Aorta (tissue), 5 donors: ENCODE measurements at regions not wholly inside any gene's neighbourhood (a gene's known extent, or its start where the extent isn't known, plus 50 kb on each side); places are given as distances from the start of the nearest gene placed in this dataset.

Source experiments
- ATAC-seq: fragments of 200-7000 bp; cut with Tn5 transposase; one replicate; pipeline ENCODE4 v1.9.1; 2022; ENCODE audit warnings: moderate library complexity; ENCODE audit not compliant: low FRiP score
- DNase-seq, 2 donors: peaks; one replicate each; pipeline ENCODE4 v3.0.0-alpha.2; 2020
- H3K27ac ChIP-seq, 2 donors: one replicate each; pipeline ENCODE4 v1.5.1; 2013; ENCODE audit warnings: low read length in 2 of 2, mild to moderate bottlenecking in 2 of 2, moderate library complexity in 2 of 2, control low read depth in 1 of 2, inconsistent platforms in 1 of 2, low read depth in 1 of 2
- H3K27me3 ChIP-seq, 2 donors: one replicate each; pipeline ENCODE4 v1.6.1; 2013; ENCODE audit warnings: control low read depth in 1 of 2, low read length in 1 of 2, mild to moderate bottlenecking in 1 of 2, moderate library complexity in 1 of 2; ENCODE audit not compliant: insufficient read depth in 2 of 2, control insufficient read depth in 1 of 2
- H3K36me3 ChIP-seq, 2 donors: one replicate each; pipeline ENCODE4 v1.6.1; 2013; ENCODE audit warnings: control low read depth in 1 of 2, low read length in 1 of 2, mild to moderate bottlenecking in 1 of 2; ENCODE audit not compliant: insufficient read depth in 2 of 2, control insufficient read depth in 1 of 2
- H3K4me1 ChIP-seq, 2 donors: one replicate each; pipeline ENCODE4 v1.6.1; 2013; ENCODE audit warnings: low read length in 2 of 2, control low read depth in 1 of 2, mild to moderate bottlenecking in 1 of 2, moderate library complexity in 1 of 2; ENCODE audit not compliant: insufficient read depth in 2 of 2, control insufficient read depth in 1 of 2
- H3K4me3 ChIP-seq, 2 donors: one replicate each; pipeline ENCODE4 v1.5.1; 2013; ENCODE audit warnings: low read length in 2 of 2, control low read depth in 1 of 2, mild to moderate bottlenecking in 1 of 2
- H3K9me3 ChIP-seq: one replicate; pipeline ENCODE4 v1.6.1; 2013; ENCODE audit warnings: mild to moderate bottlenecking, low read length; ENCODE audit not compliant: control insufficient read depth
- WGBS, 2 donors: extraction: QIAGEN DNeasy Blood & Tissue Kit; methylation state at CpG; one replicate each; pipeline ENCODE4 v1.1.7; 2013; 5-methylcytosine and 5-hydroxymethylcytosine counted together
- intact Hi-C, 2 donors: fragments of 100-400 bp; cut with DNase I; formaldehyde crosslinking; loops; one replicate each; pipeline versions ENCODE4 v1.14.2 to v1.15.0; 2022
- donor health status: healthy with polysubstance abuse.
- donor health status: Bipolar disorder and iron deficiency.
- donor health status: DM: no; HTN: no; CAD: no.
- donor health status: DM: no; HTN: no; CAD: no.
- donor health status: DM: yes; HTN: yes; CAD: no.

DNA sequence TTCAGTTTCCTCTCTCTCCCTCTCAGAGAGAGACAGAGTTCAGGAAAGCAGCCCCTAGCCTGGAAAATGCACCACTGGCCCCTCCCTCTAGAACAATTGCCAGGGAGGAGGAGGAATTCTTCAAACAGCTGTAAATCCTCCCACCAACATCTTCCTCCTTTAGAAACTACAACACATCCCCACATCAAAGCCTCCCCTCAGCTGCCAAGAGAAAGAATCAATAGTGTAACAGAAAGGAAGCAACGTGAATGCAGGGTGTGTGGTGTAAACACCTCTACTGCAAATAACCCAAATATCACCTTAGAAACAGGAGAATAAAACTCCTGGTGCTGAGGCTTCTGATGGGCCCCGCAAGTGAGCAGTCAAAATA lies 249.9 kb upstream of the GATB start:
- 50 to 53% methylated on average over 2 of the region's 2 CpGs for WGBS, 2 donors
- H3K4me3 ChIP-seq, result no peak overlapping the region
- H3K4me1 ChIP-seq, result no peaks in the 10 kb centered on the region
- H3K36me3 ChIP-seq, result no peaks in the 10 kb centered on the region
- DNase-seq, result no peak
- intact Hi-C loops, result no loop called here
- H3K9me3 ChIP-seq, result peaks cover 4% of the 10 kb centered on the region
- no peaks in the 10 kb centered on the region for H3K27me3 ChIP-seq
- H3K27ac ChIP-seq, result no peak overlapping the region
- ATAC-seq, result no peak

DNA sequence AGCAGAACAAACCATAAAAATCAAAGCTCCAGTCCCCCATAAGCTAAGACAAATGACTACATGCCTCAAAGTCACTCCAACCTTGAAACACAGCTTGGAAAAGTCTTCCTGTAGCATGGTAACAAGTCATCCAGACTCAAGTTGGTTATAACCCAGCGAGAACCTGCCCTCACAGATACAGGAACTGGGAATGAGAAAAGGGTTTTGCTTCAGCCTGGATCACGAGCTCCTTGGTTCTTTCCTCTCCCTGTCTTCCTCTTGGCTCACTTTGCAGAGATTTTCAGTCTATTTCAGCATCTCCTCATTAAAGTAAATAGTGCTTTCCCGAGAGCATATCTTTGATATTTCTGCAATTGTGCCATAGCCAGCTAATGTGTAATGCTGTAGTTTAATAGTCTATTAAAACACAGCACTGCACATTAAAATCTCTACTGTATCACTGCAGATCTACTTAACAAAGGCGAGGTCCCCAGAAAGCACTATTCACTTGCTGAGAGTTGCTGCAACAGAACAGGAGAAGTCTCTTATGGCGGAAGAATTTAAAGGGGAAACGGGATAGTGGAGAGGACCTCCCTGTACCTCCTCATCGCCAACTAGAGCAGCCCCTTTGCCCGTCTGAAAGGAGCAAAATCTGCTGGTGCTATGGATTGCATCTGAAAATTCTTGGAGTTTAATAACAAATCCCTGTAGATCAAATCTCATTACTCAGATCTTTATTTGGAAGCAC lies 249.3 kb upstream of the GATB start:
- DNase-seq (no peak), ATAC-seq (no peak)
- Histone ChIP-seq H3K4me3 (no peak overlapping the region), H3K9me3 (peaks cover 4% of the 10 kb centered on the region), H3K27ac (no peak overlapping the region), H3K36me3 (no peaks in the 10 kb centered on the region), H3K27me3 (no peaks in the 10 kb centered on the region), H3K4me1 (no peaks in the 10 kb centered on the region)
- intact Hi-C loops, result no loop called here
- 14 to 27% methylated on average over 8 of the region's 8 CpGs for WGBS, 2 donors

DNA sequence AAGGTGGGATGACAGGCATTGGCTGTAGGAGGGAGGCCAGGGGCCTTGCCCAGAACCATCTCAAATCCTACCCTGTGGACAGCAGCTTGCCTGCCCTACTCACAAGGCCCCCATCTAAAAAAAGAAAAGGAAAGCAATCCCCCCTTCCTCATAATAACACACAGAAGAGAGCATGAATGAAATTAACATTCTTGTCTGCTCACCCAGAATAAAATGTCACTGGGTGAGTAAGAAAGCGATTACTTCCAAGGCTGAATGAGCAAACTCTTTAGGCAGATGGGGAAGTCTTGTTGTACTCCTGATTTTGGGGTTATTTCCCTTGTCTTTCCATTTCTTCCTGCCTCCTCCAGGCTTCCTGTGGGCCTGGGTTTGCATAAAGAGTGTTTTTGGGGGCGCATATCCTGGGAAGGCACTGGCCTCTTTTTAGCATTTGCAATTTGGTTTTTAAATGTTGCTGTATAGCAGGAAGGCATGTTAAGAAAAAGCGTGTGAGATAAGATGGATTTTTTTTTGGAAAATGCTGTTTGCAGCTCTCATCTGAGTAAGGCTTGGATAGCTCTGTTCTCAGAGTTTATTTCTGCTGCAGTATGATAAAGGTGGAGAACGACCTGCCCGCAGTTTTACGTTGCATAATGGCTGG lies 248.3 kb upstream of the GATB start:
- 63 to 67% methylated on average over 6 of the region's 6 CpGs for WGBS, 2 donors
- ATAC-seq, result no peak
- intact Hi-C loops, result no loop called here

DNA sequence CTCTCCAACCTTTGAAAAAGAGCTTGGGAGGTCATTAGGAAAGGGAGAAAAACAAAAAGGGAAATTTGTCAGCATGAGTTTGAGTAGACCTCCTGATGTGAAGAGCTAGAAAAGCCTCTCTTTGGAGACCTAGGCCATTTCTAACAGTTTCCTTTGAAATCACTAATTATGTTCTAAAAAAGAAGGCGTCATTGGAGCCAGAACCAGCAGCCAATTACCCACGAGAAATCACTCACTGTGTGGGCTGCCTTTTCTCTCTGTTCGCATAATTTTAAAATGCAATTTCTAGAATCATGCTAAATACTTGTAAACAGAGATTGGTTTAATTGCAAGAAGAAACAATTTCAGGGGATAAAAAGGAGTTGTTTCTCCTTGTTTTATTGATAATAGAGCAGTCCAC lies 246.3 kb upstream of the GATB start:
- Histone ChIP-seq H3K27ac (no peak overlapping the region), H3K9me3 (no peaks in the 10 kb centered on the region), H3K27me3 (no peaks in the 10 kb centered on the region), H3K4me3 (no peak overlapping the region), H3K36me3 (no peaks in the 10 kb centered on the region), H3K4me1 (no peaks in the 10 kb centered on the region)
- 86 to 87% methylated on average over 3 of the region's 3 CpGs for WGBS, 2 donors
- ATAC-seq, result no peak
- intact Hi-C loops, result no loop called here
- no peak for DNase-seq

More for the DNA sequence above, 248.3 kb upstream of the GATB start:
- DNase-seq, result no peak
- Histone ChIP-seq H3K27ac (no peak overlapping the region), H3K4me3 (no peak overlapping the region), H3K36me3 (no peaks in the 10 kb centered on the region), H3K9me3 (peaks cover 4% of the 10 kb centered on the region), H3K27me3 (no peaks in the 10 kb centered on the region), H3K4me1 (no peaks in the 10 kb centered on the region)

DNA sequence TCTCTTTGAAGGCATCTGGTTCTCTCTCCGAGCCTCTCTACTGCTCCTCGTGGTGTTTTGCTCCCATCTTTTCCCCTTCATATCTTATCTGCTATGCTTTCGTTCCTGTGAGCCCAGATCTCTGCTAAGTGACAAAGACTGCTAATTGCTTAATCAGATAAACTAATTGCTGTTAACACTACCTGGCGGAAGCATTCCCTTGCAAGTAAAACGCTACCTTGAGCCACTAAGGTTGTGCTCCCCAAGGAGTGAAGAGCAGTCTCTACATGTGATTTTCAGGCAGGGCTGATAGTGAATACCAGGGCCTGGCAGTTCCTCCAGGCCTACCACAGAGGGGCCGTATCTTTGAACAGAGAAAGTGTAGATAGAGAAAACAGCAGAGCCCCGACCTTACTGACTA lies 244.0 kb upstream of the GATB start:
- no peak overlapping the region for H3K4me3 ChIP-seq
- no peaks in the 10 kb centered on the region for H3K4me1 ChIP-seq
- no peaks in the 10 kb centered on the region for H3K9me3 ChIP-seq
- intact Hi-C loops, result no loop called here
- no peaks in the 10 kb centered on the region for H3K27me3 ChIP-seq
- no peaks in the 10 kb centered on the region for H3K36me3 ChIP-seq
- DNase-seq (no peak), ATAC-seq (no peak)
- no peak overlapping the region for H3K27ac ChIP-seq
- WGBS, 2 donors, result 77 to 81% methylated on average over 7 of the region's 7 CpGs

DNA sequence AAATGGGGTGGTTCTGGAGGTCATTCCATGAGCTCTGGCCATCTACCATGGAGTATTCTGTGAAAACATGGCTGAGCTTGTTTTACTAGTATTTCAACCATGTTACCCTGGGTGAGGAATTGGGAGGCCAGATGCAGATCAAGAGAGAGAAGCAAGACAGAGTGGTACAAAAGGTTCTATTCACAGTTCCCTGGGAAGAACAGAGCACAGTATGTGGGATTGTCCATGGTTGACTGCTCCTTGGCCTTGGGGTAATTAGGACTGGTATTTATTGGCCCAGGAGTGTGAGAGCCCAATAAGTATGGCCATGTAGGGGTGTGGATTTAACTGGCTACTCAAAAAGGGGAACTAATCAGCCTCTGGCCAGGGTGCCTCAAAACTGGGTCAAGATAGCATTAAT lies 239.7 kb upstream of the GATB start:
- Histone ChIP-seq H3K4me3 (no peak overlapping the region), H3K4me1 (peaks cover 0 to 3% of the 10 kb centered on the region in 2 donors), H3K27me3 (no peaks in the 10 kb centered on the region), H3K27ac (no peak overlapping the region), H3K36me3 (no peaks in the 10 kb centered on the region), H3K9me3 (no peaks in the 10 kb centered on the region)
- ATAC-seq (no peak), DNase-seq (no peak)
- intact Hi-C loops, result no loop called here

DNA sequence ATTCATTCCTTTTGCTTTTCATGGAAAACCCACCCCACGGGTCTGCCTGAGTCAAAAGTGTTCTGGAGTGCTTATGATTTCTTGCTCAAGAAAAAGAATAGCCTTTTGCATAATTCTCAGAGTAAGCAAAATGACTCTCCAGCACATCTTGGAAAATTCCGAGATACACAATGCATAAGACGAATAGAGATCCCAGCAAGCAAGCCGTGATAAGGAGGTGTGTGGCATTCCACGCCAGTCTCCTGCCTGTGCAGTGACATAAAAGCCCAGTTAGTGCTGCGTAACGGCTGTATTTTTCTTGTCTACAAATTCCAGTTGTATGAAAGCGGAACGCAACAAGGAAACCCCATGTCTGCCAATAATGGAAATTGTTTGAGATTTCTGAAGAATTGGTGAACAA lies 237.9 kb upstream of the GATB start:
- H3K4me1 ChIP-seq, result peaks cover 0 to 3% of the 10 kb centered on the region in 2 donors
- intact Hi-C loops, result loop anchor here in 1 of 2 donors (5.0 kb wide), 1 partner anchor 39 kb away; no protein-coding TSS in a partner anchor
- no peak for DNase-seq
- WGBS, 2 donors, result 11 to 14% methylated on average over 9 of the region's 9 CpGs
- ATAC-seq, result no peak
- no peak overlapping the region for H3K4me3 ChIP-seq
- no peaks in the 10 kb centered on the region for H3K27me3 ChIP-seq
- H3K9me3 ChIP-seq, result peaks cover 2% of the 10 kb centered on the region
- H3K36me3 ChIP-seq, result no peaks in the 10 kb centered on the region
- peak overlapping the region; percentile 14 to 39 for H3K27ac ChIP-seq

DNA sequence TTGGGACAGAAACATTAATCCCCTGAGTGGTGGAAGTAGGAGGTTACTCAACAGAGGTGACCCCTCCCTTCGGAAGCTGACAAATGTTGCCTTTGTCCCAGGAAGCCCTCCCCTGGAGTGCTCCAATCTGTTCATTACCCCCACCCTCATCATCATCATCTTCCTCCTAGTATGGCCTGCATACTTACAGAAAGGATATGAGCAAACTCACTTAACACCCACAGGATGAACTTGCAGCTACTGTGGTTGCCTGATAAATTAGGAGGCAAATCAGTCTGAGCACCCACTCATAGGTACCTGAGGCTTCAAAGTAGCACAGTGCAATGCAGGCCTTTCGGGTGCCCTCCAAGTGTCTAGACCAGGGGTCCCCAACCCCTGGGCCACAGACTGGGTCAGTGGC lies 236.7 kb upstream of the GATB start:
- intact Hi-C loops, result loop anchor here in 1 of 2 donors (5.0 kb wide), 1 partner anchor 40 kb away; no protein-coding TSS in a partner anchor
- H3K27me3 ChIP-seq, result no peaks in the 10 kb centered on the region
- no peak overlapping the region for H3K27ac ChIP-seq
- DNase-seq (no peak), ATAC-seq (no peak)
- H3K4me1 ChIP-seq, result peaks cover 2 to 3% of the 10 kb centered on the region in 2 donors
- WGBS, 2 donors, result 98 to 100% methylated on average over 2 of the region's 2 CpGs
- no peaks in the 10 kb centered on the region for H3K36me3 ChIP-seq
- H3K9me3 ChIP-seq, result peaks cover 2% of the 10 kb centered on the region
- H3K4me3 ChIP-seq, result no peak overlapping the region

DNA sequence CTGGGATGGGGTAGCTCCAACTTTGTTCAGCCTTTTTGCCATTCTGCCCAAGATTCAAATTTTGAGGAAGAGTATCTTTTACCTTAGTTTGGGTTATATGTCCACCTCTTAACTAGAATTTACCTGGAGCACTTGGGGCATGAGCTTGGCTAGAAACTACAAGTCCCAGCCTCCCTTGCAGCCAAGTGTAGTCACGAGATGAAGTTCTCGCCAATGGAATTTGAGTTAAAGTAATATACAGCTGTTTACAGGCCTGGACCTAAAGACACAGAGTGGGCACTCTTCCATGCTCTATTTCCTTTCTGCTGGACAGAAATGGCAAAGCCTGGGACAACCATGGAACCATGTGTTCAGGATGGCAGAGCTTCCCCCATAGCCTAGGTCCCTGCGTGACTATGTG lies 233.6 kb upstream of the GATB start:
- Histone ChIP-seq H3K36me3 (no peaks in the 10 kb centered on the region), H3K27me3 (no peaks in the 10 kb centered on the region), H3K4me3 (no peak overlapping the region), H3K27ac (no peak overlapping the region), H3K4me1 (peaks cover 5 to 13% of the 10 kb centered on the region in 2 donors), H3K9me3 (peaks cover 2% of the 10 kb centered on the region)
- no peak for ATAC-seq
- 93 to 98% methylated on average over 3 of the region's 3 CpGs for WGBS, 2 donors
- DNase-seq, result no peak
- intact Hi-C loops, result no loop called here
